HG03039 (cell line): ENCODE measurements at regions not wholly inside any gene's neighbourhood (a gene's known extent, or its start where the extent isn't known, plus 50 kb on each side); places are given as distances from the start of the nearest gene placed in this dataset.

Source experiments
- ATAC-seq: cut with Tn5 transposase; IDR thresholded peaks from one replicate; pipeline ENCODE4 v1.9.1; 2021; ENCODE audit warnings: mild to moderate bottlenecking, moderate library complexity; ENCODE audit not compliant: unreplicated experiment

DNA sequence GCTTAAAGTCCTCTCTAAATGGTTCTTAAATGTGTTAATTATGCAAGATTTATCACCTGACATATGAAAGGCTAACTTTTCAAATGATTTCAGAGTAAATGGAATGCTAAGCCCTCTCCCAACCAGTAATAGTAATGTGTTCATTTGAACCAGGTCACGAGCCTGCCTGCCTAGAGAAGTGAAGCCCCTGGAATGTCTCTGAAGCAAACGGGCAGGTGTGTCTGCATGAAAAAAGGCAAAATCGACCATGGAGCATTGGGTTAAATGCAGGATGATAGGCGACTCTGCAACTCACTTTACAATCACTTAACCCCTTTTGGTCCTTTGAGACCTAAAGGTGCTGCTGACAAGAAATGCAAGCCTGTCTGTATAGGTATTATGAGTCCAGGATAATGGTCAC is 798.4 kb upstream of the ACVR2A start:
- no peak for ATAC-seq

DNA sequence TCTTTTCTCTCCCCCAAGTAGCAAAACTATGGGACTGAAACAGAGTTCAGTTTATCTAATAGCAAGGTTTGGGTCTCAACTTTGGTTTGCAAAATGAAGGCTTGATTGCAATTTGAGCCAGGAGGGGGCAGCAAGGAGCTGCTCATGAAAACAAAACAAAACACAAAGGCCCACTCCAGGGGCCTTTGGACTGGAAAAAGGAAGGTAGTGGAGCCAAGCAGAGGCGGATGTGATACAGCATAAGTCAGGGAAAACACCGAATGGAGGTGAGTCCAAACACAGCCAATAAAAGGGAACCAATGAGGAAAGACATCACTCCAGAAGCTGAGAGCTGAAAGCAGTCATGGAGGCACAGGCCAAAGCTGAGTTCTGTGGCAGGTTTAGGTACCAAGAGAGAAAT is 799.7 kb upstream of the ACVR2A start:
- ATAC-seq = no peak

- ATAC-seq = no peak
Observed at GRCh38 chr2:147041121-147041494, 803.7 kb upstream of the ACVR2A start.

GRCh38 chr2:147040298-147041120 is 804.3 kb upstream of the ACVR2A start:
- no peak for ATAC-seq

DNA sequence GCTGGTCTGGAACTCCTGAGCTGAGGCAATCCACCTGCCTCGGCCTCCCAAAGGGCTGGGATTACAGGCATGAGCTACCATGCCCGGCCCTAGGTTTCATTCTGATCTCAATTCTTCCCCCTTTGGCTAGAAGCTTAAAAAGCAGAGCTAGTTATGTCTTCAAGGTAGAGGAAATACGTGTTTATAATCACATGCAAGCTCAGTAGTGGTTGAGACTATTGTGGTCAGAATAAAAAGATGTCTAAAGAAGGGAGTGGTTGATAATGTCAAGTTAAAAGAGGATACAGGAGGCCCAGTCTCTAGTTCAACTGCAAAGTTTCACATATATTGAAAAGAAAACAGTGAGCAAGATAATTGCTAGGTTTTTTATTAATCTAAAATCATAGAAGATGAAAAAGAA is 807.8 kb upstream of the ACVR2A start:
- ATAC-seq = no peak

DNA sequence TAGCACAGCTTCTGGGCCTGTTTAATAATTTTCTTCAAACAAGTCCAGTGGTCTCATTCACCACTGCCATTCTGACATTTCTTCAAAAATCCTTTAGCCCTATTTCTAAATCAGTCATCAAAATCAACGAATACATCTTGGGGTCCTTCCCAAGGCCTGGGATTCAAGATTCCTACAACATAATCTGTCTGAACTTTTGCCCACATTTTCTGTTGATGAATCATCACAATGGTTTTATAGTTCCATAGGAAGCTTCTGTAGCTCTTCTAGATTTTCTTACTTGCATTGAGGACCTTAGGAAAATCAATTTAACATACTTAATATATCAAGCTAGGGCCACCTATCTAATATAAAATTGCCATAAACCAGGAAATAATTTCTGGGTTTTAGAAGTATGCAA is 811.8 kb upstream of the ACVR2A start:
- no peak for ATAC-seq

GRCh38 chr2:147031897-147032296 is 812.9 kb upstream of the ACVR2A start:
- no peak for ATAC-seq

DNA sequence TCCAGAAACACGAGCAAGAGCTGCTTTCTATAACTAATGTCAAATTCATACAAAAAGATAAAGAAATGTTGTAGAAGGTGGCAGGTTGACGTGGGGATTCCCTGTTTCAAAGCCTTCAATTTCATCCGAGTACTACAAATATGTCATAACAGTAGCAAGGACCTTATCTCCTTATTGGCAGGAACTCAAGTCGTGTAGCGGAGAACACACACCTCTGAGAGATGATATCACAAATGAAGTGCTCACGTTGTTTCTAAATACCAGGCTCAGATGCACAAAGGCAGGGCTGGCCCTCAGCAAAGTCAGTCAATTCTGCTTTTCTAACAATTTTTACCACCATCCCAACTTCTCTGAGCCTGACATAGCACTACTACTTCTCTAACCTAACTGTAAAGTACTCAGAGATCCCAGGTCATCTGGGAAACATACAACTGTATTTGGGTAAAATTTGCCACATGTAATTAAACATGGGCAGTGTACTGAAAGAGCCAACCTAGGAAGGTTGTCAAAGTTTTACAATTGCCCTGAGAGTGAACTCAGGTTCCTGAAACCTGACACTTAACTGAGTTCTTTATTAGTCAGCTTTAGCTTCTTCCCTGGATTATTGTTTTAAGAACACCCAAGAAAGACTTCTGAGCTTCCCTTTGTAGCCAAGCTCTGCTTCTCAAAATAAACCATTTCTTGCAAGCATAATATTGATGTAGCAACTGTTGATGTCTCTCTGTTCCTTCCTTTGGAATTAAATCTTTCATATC is 813.7 kb upstream of the ACVR2A start:
- ATAC-seq = no peak

- no peak for ATAC-seq
Observed at GRCh38 chr2:147027436-147027835, 817.4 kb upstream of the ACVR2A start.

- ATAC-seq = no peak
Observed at GRCh38 chr2:147026664-147027295, 818.0 kb upstream of the ACVR2A start.

GRCh38 chr2:147025646-147026585 is 818.9 kb upstream of the ACVR2A start:
- no peak for ATAC-seq

- no peak for ATAC-seq
Observed at GRCh38 chr2:147019311-147019710, 825.5 kb upstream of the ACVR2A start.

- ATAC-seq = no peak
Observed at GRCh38 chr2:147017951-147018645, 826.7 kb upstream of the ACVR2A start.

- no peak for ATAC-seq
Observed at GRCh38 chr2:147016181-147016580, 828.6 kb upstream of the ACVR2A start.

GRCh38 chr2:147015591-147015990 is 829.2 kb upstream of the ACVR2A start:
- ATAC-seq = no peak

GRCh38 chr2:147013696-147014392 is 831.0 kb upstream of the ACVR2A start:
- ATAC-seq = no peak

- no peak for ATAC-seq
Observed at GRCh38 chr2:147008481-147008880, 836.3 kb upstream of the ACVR2A start.

GRCh38 chr2:147006736-147007141 is 838.1 kb upstream of the ACVR2A start:
- ATAC-seq = no peak

- no peak for ATAC-seq
Observed at GRCh38 chr2:147003081-147003480, 841.7 kb upstream of the ACVR2A start.

DNA sequence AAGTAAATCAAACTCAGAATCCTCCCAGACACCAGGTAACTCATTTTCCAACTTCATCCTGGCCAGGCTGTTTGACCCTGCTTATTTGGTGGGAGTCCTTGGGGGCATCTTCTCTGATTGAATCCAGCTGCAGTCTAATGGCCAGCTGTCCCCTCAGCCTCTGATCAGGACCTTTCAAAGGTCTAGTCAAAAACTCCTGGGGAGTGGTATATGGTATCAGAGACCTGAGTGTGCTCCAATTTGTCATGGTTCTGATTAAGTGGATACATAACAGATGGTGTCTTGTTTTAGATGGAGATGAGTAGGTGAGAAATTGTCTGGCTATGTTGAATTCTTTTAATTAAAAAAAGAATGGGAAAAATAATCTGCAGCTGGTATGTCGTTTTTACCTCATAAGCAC is 842.6 kb upstream of the ACVR2A start:
- ATAC-seq = no peak
